NCI-H524 treated with DMSO at 0.1 percent for 48 hours (cell line): ENCODE measurements at regions not wholly inside any gene's neighbourhood (a gene's known extent, or its start where the extent isn't known, plus 50 kb on each side); places are given as distances from the start of the nearest gene placed in this dataset.

Experiments
- DNase-seq: peaks from one replicate; lab custom pipeline; 2025; lab: John Stamatoyannopoulos, UW

- no peak for DNase-seq
Observed at GRCh38 chr7:124423863-124424262, 341.7 kb downstream of the GPR37 start.

- DNase-seq = no peak
Observed at GRCh38 chr7:124422081-124422480, 343.5 kb downstream of the GPR37 start.

- no peak for DNase-seq
Observed at GRCh38 chr7:124420367-124420766, 345.2 kb downstream of the GPR37 start.

GRCh38 chr7:124413029-124413428 is 352.6 kb downstream of the GPR37 start:
- DNase-seq = no peak

GRCh38 chr7:124412531-124412930 is 353.1 kb downstream of the GPR37 start:
- DNase-seq = no peak

- peak; percentile 9 for DNase-seq
Observed at GRCh38 chr7:124411796-124412195, 353.8 kb downstream of the GPR37 start.

GRCh38 chr7:124403587-124403986 is 362.0 kb downstream of the GPR37 start:
- no peak for DNase-seq

- no peak for DNase-seq
Observed at GRCh38 chr7:124403112-124403511, 362.5 kb downstream of the GPR37 start.

GRCh38 chr7:124399941-124400340 is 365.7 kb downstream of the GPR37 start:
- no peak for DNase-seq

GRCh38 chr7:124398937-124399552 is 366.2 kb upstream of the TMEM229A start:
- no peak for DNase-seq

GRCh38 chr7:124397134-124397533 is 364.3 kb upstream of the TMEM229A start:
- DNase-seq = no peak

- DNase-seq = no peak
Observed at GRCh38 chr7:124390301-124390700, 357.4 kb upstream of the TMEM229A start.

GRCh38 chr7:124388751-124389150 is 355.9 kb upstream of the TMEM229A start:
- DNase-seq = no peak

GRCh38 chr7:124387056-124387455 is 354.2 kb upstream of the TMEM229A start:
- no peak for DNase-seq

GRCh38 chr7:124379296-124379695 is 346.4 kb upstream of the TMEM229A start:
- no peak for DNase-seq

GRCh38 chr7:124376111-124376510 is 343.2 kb upstream of the TMEM229A start:
- no peak for DNase-seq

- no peak for DNase-seq
Observed at GRCh38 chr7:124375391-124375790, 342.5 kb upstream of the TMEM229A start.

- DNase-seq = no peak
Observed at GRCh38 chr7:124369310-124369709, 336.4 kb upstream of the TMEM229A start.

- no peak for DNase-seq
Observed at GRCh38 chr7:124366118-124366517, 333.3 kb upstream of the TMEM229A start.

- no peak for DNase-seq
Observed at GRCh38 chr7:124364283-124364682, 331.4 kb upstream of the TMEM229A start.

GRCh38 chr7:124354201-124354600 is 321.3 kb upstream of the TMEM229A start:
- no peak for DNase-seq

- no peak for DNase-seq
Observed at GRCh38 chr7:124351950-124352349, 319.1 kb upstream of the TMEM229A start.

- no peak for DNase-seq
Observed at GRCh38 chr7:124349443-124349842, 316.6 kb upstream of the TMEM229A start.

GRCh38 chr7:124338861-124339260 is 306.0 kb upstream of the TMEM229A start:
- no peak for DNase-seq
